K562 (cell line): ENCODE measurements at regions not wholly inside any gene's neighbourhood (a gene's known extent, or its start where the extent isn't known, plus 50 kb on each side); places are given as distances from the start of the nearest gene placed in this dataset.

Source experiments
- ATAC-seq: fragments of 200-7000 bp; cut with Tn5 transposase; 3 replicates; pipeline ENCODE4 v1.9.1; 2020; ENCODE audit warnings: moderate library complexity
- BruUV-seq: library from RNA; stranded (reverse); fragments of 400-500 nt; replicated peaks from 2 replicates; lab custom pipeline; 2021; lab: Mats Ljungman, UMichigan
- CTCF ChIA-PET: fragments of 300-600 bp; formaldehyde crosslinking; extraction: SDS; loops from one replicate; lab custom pipeline; 2021; ENCODE audit warnings: low intra/inter-chr PET ratio; lab: Yijun Ruan, JAX
- POLR2A ChIA-PET: fragments of 300-600, 350-650 bp; sonication (Branson Sonifier 250); formaldehyde crosslinking; extraction: SDS; loops from one replicate; lab custom pipeline; 2021; ENCODE audit warnings: antibody characterized with exemption, inconsistent platforms; lab: Yijun Ruan, JAX
- DNase-seq, 4 experiments: peaks; one replicate each; pipeline versions ENCODE4 v3.0.0 to v3.0.0-alpha.2; 2011 to 2018; ENCODE audit warnings: low spot score in 3 of 4, mixed read lengths in 3 of 4; ENCODE audit errors: extremely low read depth in 1 of 4
- FAIRE-seq: peaks from 2 replicates; lab custom pipeline; 2011; peaks lifted over from hg19 to GRCh38; lab: Jason Lieb, UNC
- H2AFZ ChIP-seq: 2 replicates; pipeline ENCODE4 v1.6.0; 2011; ENCODE audit warnings: low read depth, low read length, control low read depth, inconsistent platforms
- H3K27ac ChIP-seq: fragments of 200-600 bp; 3 replicates; pipeline ENCODE4 v1.8.0; 2011; ENCODE audit warnings: low read depth, mild to moderate bottlenecking, control low read depth, inconsistent platforms, low read length, moderate library complexity, mixed read lengths; ENCODE audit errors: extremely low read depth
- H3K27me3 ChIP-seq, 2 experiments: fragments of 300-600 bp in 1 of 2; 2 replicates in 1 of 2; 3 replicates in 1 of 2; pipeline versions ENCODE4 v1.6.0 to v1.8.0; 2011; ENCODE audit warnings: inconsistent platforms in 2 of 2, low read length in 2 of 2, mild to moderate bottlenecking in 1 of 2, mixed read lengths in 1 of 2, moderate library complexity in 1 of 2; ENCODE audit not compliant: control insufficient read depth in 2 of 2, insufficient read depth in 2 of 2
- H3K36me3 ChIP-seq: fragments of 300-600 bp; 3 replicates; pipeline ENCODE4 v1.8.0; 2011; ENCODE audit warnings: mild to moderate bottlenecking, low read length, inconsistent platforms; ENCODE audit not compliant: control insufficient read depth, insufficient read depth
- H3K4me1 ChIP-seq, 2 experiments: fragments of 200-600 bp in 1 of 2; replicated peaks in 1 of 2; 2 replicates in 1 of 2; 3 replicates in 1 of 2; pipeline versions ENCODE4 v1.5.1 to v1.8.0; 2011; ENCODE audit warnings: inconsistent platforms in 2 of 2, low read length in 2 of 2, mild to moderate bottlenecking in 1 of 2, mixed read lengths in 1 of 2, moderate library complexity in 1 of 2; ENCODE audit not compliant: control insufficient read depth in 2 of 2, insufficient read depth in 2 of 2
- H3K4me2 ChIP-seq: 2 replicates; pipeline ENCODE4 v1.6.1; 2011; ENCODE audit warnings: low read length, control low read depth, inconsistent platforms, mixed read lengths; ENCODE audit not compliant: insufficient read depth
- H3K4me3 ChIP-seq: fragments of 200-600 bp; sonication (generic), shearing (Covaris generic); 2 replicates; pipeline ENCODE4 v1.5.1; 2016; ENCODE audit warnings: control low read depth, inconsistent platforms
- H3K79me2 ChIP-seq: fragments of 200-600 bp; 3 replicates; pipeline ENCODE4 v1.8.0; 2011; ENCODE audit warnings: low read length, inconsistent platforms; ENCODE audit not compliant: control insufficient read depth, insufficient read depth
- H3K9ac ChIP-seq, 2 experiments: 2 replicates each; pipeline versions ENCODE4 v1.6.0 to v1.6.1; 2011; ENCODE audit warnings: low read depth in 2 of 2, low read length in 2 of 2, control low read depth in 1 of 2, inconsistent platforms in 1 of 2, mild to moderate bottlenecking in 1 of 2, mixed read lengths in 1 of 2; ENCODE audit not compliant: insufficient read depth in 1 of 2
- H3K9me1 ChIP-seq: one replicate; pipeline ENCODE4 v1.6.0; 2011; ENCODE audit warnings: inconsistent platforms, mild to moderate bottlenecking, low read length, moderate library complexity; ENCODE audit not compliant: control insufficient read depth, insufficient read depth
- H3K9me3 ChIP-seq: replicated peaks from 2 replicates; pipeline ENCODE4 v1.5.1; 2011; ENCODE audit warnings: low read depth, low read length, inconsistent platforms; ENCODE audit not compliant: control insufficient read depth, insufficient read depth
- H4K20me1 ChIP-seq: replicated peaks from 2 replicates; pipeline ENCODE4 v1.6.1; 2011; ENCODE audit warnings: low read length, inconsistent platforms, mixed read lengths; ENCODE audit not compliant: control insufficient read depth, insufficient read depth
- KDM2B ChIP-seq: fragments of 250-450 bp; sonication (Bioruptor Pico); IDR thresholded peaks from 2 replicates; pipeline ENCODE4 v1.8.0; 2021; ENCODE audit warnings: mild to moderate bottlenecking, moderate library complexity
- NCOR1 ChIP-seq: fragments of 450-650 bp; IDR thresholded peaks from 2 replicates; pipeline ENCODE4 v1.6.1; 2016; ENCODE audit warnings: mild to moderate bottlenecking, moderate library complexity
- NFE2L1 ChIP-seq: fragments of 450-650 bp; IDR thresholded peaks from 2 replicates; pipeline ENCODE4 v1.6.1; 2016; ENCODE audit warnings: missing genetic modification characterization, low read depth, mild to moderate bottlenecking, missing compliant biosample characterization, moderate library complexity, borderline replicate concordance
- ZBTB17 ChIP-seq: fragments of 450-650 bp; formaldehyde crosslinking; IDR thresholded peaks from 2 replicates; pipeline ENCODE4 v1.4.0; 2020; ENCODE audit warnings: mild to moderate bottlenecking
- ZNF134 ChIP-seq: fragments of 250-450 bp; sonication (Bioruptor Pico); conservative IDR thresholded peaks from 2 replicates; pipeline ENCODE4 v1.4.0; 2020
- ZNF79 ChIP-seq: fragments of 250-450 bp; sonication (Bioruptor Pico); IDR thresholded peaks from 2 replicates; pipeline ENCODE4 v1.4.0; 2020; ENCODE audit warnings: low read depth, mild to moderate bottlenecking, moderate library complexity
- ZNF830 ChIP-seq: fragments of 250-450 bp; sonication (Bioruptor Pico); IDR thresholded peaks from 2 replicates; pipeline ENCODE4 v1.5.0; 2021; ENCODE audit warnings: mild to moderate bottlenecking
- WGBS: fragments of 100-300 bp; shearing (Covaris generic); methylation state at CpG from one replicate; pipeline ENCODE4 v1.1.6; 2016; ENCODE audit warnings: low coverage, mixed read lengths; ENCODE audit not compliant: insufficient coverage; ENCODE audit errors: missing lambda C conversion rate; 5-methylcytosine and 5-hydroxymethylcytosine counted together
- in situ Hi-C: fragments of 300-500 bp; cut with MboI; formaldehyde crosslinking; loops from 4 replicates; pipeline ENCODE4 v1.15.0; 2018; ENCODE audit warnings: inconsistent platforms, mixed read lengths
- intact Hi-C: fragments of 100-400 bp; cut with micrococcal nuclease; formaldehyde crosslinking; loops from 2 replicates; pipeline ENCODE4 v1.14.2; 2022
- TF ChIP-seq, protein P1 (sequence below): sonication (generic); formaldehyde crosslinking; IDR thresholded peaks from 2 replicates; pipeline ENCODE4 v1.8.0; 2022; ENCODE audit warnings: mild to moderate bottlenecking, missing genetic modification reagents
- TF ChIP-seq, protein P2 (sequence below): sonication (generic); formaldehyde crosslinking; IDR thresholded peaks from 2 replicates; pipeline ENCODE4 v1.8.1; 2023; ENCODE audit warnings: mild to moderate bottlenecking, missing genetic modification reagents
- TF ChIP-seq, protein P3 (sequence below): sonication (generic); formaldehyde crosslinking; IDR thresholded peaks from 2 replicates; pipeline ENCODE4 v1.8.0; 2022; ENCODE audit warnings: missing genetic modification reagents, mild to moderate bottlenecking, borderline replicate concordance
- TF ChIP-seq, protein P4 (sequence below): fragments of 450-650 bp; IDR thresholded peaks from 2 replicates; pipeline ENCODE4 v1.6.1; 2014; ENCODE audit warnings: low read depth, mild to moderate bottlenecking, moderate library complexity, borderline replicate concordance

DNA sequence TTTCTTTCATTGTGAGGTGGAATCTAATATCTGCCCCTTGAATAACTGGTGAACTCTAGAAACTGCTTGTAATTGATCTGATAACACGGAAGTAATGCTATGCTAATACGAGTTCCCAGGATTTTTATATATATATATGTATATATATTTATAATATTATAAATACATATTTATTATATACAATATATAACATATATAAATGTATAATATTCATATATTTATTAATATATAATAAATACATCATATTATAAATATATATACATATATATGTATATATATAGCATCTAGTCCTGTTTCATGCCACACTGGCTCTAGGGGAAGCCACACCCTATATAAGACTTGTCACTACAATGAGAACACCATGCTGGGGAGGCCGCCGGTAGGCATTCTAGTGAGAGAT lies 156.7 kb upstream of the CDH19 start:
- no peak for FAIRE-seq
- H3K4me1 ChIP-seq = no peaks in the 10 kb centered on the region
- BruUV-seq = no TSS peak
- no peaks in the 10 kb centered on the region for H4K20me1 ChIP-seq
- no peak overlapping the region for H3K9ac ChIP-seq
- DNase-seq = no peak
- no peak overlapping the region for H3K4me2 ChIP-seq
- H3K4me3 ChIP-seq = no peak overlapping the region
- H3K9me3 ChIP-seq = no peaks in the 10 kb centered on the region
- H3K27ac ChIP-seq = no peak overlapping the region
- no peaks in the 10 kb centered on the region for H3K27me3 ChIP-seq
- ChIA-PET POLR2A (no interaction called here), CTCF (no interaction called here)
- no peak for ATAC-seq
- in situ Hi-C loops (no loop called here), intact Hi-C loops (no loop called here)
- H3K9me1 ChIP-seq = no peaks in the 10 kb centered on the region
- H3K36me3 ChIP-seq = no peaks in the 10 kb centered on the region
- WGBS = 0% methylated on average over 4 of the region's 4 CpGs
- H2AFZ ChIP-seq = no peak overlapping the region
- no peak for TF ChIP-seq NFE2L1 (tag)
- TF ChIP-seq, protein P1, sequence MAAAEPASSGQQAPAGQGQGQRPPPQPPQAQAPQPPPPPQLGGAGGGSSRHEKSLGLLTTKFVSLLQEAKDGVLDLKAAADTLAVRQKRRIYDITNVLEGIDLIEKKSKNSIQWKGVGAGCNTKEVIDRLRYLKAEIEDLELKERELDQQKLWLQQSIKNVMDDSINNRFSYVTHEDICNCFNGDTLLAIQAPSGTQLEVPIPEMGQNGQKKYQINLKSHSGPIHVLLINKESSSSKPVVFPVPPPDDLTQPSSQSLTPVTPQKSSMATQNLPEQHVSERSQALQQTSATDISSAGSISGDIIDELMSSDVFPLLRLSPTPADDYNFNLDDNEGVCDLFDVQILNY = no peak
- TF ChIP-seq, protein P2, sequence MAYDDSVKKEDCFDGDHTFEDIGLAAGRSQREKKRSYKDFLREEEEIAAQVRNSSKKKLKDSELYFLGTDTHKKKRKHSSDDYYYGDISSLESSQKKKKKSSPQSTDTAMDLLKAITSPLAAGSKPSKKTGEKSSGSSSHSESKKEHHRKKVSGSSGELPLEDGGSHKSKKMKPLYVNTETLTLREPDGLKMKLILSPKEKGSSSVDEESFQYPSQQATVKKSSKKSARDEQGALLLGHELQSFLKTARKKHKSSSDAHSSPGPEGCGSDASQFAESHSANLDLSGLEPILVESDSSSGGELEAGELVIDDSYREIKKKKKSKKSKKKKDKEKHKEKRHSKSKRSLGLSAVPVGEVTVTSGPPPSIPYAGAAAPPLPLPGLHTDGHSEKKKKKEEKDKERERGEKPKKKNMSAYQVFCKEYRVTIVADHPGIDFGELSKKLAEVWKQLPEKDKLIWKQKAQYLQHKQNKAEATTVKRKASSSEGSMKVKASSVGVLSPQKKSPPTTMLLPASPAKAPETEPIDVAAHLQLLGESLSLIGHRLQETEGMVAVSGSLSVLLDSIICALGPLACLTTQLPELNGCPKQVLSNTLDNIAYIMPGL = no peak
- TF ChIP-seq NCOR1 = no peak
- no peak for TF ChIP-seq ZBTB17
- no peak for TF ChIP-seq KDM2B (CRISPR knock-in tag)
- no peak for TF ChIP-seq ZNF830 (CRISPR knock-in tag)
- no peak for TF ChIP-seq ZNF79 (CRISPR knock-in tag)
- TF ChIP-seq, protein P3, sequence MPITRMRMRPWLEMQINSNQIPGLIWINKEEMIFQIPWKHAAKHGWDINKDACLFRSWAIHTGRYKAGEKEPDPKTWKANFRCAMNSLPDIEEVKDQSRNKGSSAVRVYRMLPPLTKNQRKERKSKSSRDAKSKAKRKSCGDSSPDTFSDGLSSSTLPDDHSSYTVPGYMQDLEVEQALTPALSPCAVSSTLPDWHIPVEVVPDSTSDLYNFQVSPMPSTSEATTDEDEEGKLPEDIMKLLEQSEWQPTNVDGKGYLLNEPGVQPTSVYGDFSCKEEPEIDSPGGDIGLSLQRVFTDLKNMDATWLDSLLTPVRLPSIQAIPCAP (CRISPR knock-in tag) = no peak
- TF ChIP-seq, protein P4, sequence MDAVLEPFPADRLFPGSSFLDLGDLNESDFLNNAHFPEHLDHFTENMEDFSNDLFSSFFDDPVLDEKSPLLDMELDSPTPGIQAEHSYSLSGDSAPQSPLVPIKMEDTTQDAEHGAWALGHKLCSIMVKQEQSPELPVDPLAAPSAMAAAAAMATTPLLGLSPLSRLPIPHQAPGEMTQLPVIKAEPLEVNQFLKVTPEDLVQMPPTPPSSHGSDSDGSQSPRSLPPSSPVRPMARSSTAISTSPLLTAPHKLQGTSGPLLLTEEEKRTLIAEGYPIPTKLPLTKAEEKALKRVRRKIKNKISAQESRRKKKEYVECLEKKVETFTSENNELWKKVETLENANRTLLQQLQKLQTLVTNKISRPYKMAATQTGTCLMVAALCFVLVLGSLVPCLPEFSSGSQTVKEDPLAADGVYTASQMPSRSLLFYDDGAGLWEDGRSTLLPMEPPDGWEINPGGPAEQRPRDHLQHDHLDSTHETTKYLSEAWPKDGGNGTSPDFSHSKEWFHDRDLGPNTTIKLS = no peak
- TF ChIP-seq ZNF134 (CRISPR knock-in tag) = no peak
- no peaks in the 10 kb centered on the region for H3K79me2 ChIP-seq
